HCT116 (cell line): ENCODE measurements at regions not wholly inside any gene's neighbourhood (a gene's known extent, or its start where the extent isn't known, plus 50 kb on each side); places are given as distances from the start of the nearest gene placed in this dataset.

Experiments
- ATAC-seq: fragments of 200-7000 bp; cut with Tn5 transposase; 2 replicates; pipeline ENCODE4 v1.9.1; 2020; ENCODE audit warnings: mild to moderate bottlenecking, moderate library complexity
- BruUV-seq: library from RNA; stranded (reverse); fragments of 400-500 nt; replicated peaks from 2 replicates; lab custom pipeline; 2021; lab: Mats Ljungman, UMichigan
- CTCF ChIA-PET: fragments of 300-600 bp; sonication (Branson Sonifier 250); formaldehyde crosslinking; loops from one replicate; lab custom pipeline; 2021; ENCODE audit warnings: antibody characterized with exemption; lab: Charles Lee
- POLR2A ChIA-PET: fragments of 300-600, 350-600 bp; sonication (Branson Sonifier 250); formaldehyde crosslinking; loops from one replicate; lab custom pipeline; 2021; ENCODE audit warnings: antibody characterized with exemption; lab: Charles Lee
- RAD21 ChIA-PET, 2 experiments: fragments of 300-600 bp; sonication (Branson Sonifier 250); formaldehyde crosslinking; loops; one replicate each; lab custom pipeline; 2023; ENCODE audit warnings: low total read pairs in 2 of 2; ENCODE audit not compliant: uncharacterized antibody in 2 of 2, unreplicated experiment in 2 of 2, low non-redundant PET in 1 of 2; lab: Charles Lee
- DNase-seq: peaks from one replicate; pipeline ENCODE4 v3.0.0-alpha.2; 2010; ENCODE audit warnings: low read depth, low spot score
- H2AFZ ChIP-seq: fragments of 200-600 bp; shearing (Covaris generic), sonication (generic); 2 replicates; pipeline ENCODE4 v1.6.1; 2017; ENCODE audit warnings: low read depth, mixed run types, mixed read lengths, antibody characterized with exemption, low read length; ENCODE audit not compliant: poor library complexity, severe bottlenecking
- H3K27ac ChIP-seq: 2 replicates; pipeline ENCODE4 v1.5.1; 2012; ENCODE audit warnings: low read depth, low read length
- H3K27me3 ChIP-seq: fragments of 200-600 bp; sonication (generic); 2 replicates; pipeline ENCODE4 v1.6.1; 2016; ENCODE audit warnings: mixed run types, low read length, mixed read lengths; ENCODE audit not compliant: insufficient read depth
- H3K36me3 ChIP-seq, 2 experiments: fragments of 200-500 bp in 1 of 2; fragments of 200-600 bp in 1 of 2; sonication (Bioruptor generic) in 1 of 2; sonication (generic) in 1 of 2; 2 replicates each; pipeline versions ENCODE4 v1.5.1 to v1.6.1; 2014 to 2016; ENCODE audit warnings: low read length in 2 of 2, inconsistent platforms in 1 of 2, mixed read lengths in 1 of 2, mixed run types in 1 of 2; ENCODE audit not compliant: insufficient read depth in 2 of 2, control insufficient read depth in 1 of 2
- H3K4me1 ChIP-seq, 2 experiments: fragments of 200-600 bp in 1 of 2; sonication (generic) in 1 of 2; 2 replicates each; pipeline versions ENCODE4 v1.5.1 to v1.6.1; 2012 to 2017; ENCODE audit warnings: low read length in 2 of 2, inconsistent platforms in 1 of 2, mild to moderate bottlenecking in 1 of 2, mixed read lengths in 1 of 2, mixed run types in 1 of 2, moderate library complexity in 1 of 2; ENCODE audit not compliant: insufficient read depth in 2 of 2, control insufficient read depth in 1 of 2
- H3K4me2 ChIP-seq: fragments of 200-600 bp; sonication (generic); 2 replicates; pipeline ENCODE4 v1.6.1; 2017; ENCODE audit warnings: mixed run types, low read length, mixed read lengths
- H3K4me3 ChIP-seq, 2 experiments: fragments of 200-600 bp in 1 of 2; sonication (generic) in 1 of 2; replicated peaks in 1 of 2; 2 replicates each; pipeline ENCODE4 v1.5.1; 2011 to 2016; ENCODE audit warnings: low read length in 2 of 2, control low read depth in 1 of 2, low read depth in 1 of 2, mild to moderate bottlenecking in 1 of 2, mixed read lengths in 1 of 2, mixed run types in 1 of 2
- H3K79me2 ChIP-seq: fragments of 200-600 bp; sonication (generic); 2 replicates; pipeline ENCODE4 v1.6.1; 2017; ENCODE audit warnings: mild to moderate bottlenecking, mixed run types, low read length, moderate library complexity, mixed read lengths; ENCODE audit not compliant: insufficient read depth
- H3K9ac ChIP-seq: fragments of 200-600 bp; sonication (generic); 2 replicates; pipeline ENCODE4 v1.6.1; 2016; ENCODE audit warnings: low read length, mixed read lengths
- H3K9me2 ChIP-seq: fragments of 200-600 bp; sonication (generic), shearing (Covaris generic); 2 replicates; pipeline ENCODE4 v1.6.1; 2017; ENCODE audit warnings: mixed run types, mild to moderate bottlenecking, moderate library complexity; ENCODE audit not compliant: insufficient read depth
- H3K9me3 ChIP-seq, 2 experiments: fragments of 200-500 bp in 1 of 2; fragments of 200-600 bp in 1 of 2; sonication (Bioruptor generic) in 1 of 2; sonication (generic) in 1 of 2; 2 replicates each; pipeline ENCODE4 v1.6.1; 2014 to 2017; ENCODE audit warnings: low read length in 2 of 2, mixed read lengths in 2 of 2, inconsistent platforms in 1 of 2, low read depth in 1 of 2, mild to moderate bottlenecking in 1 of 2, mixed run types in 1 of 2, moderate library complexity in 1 of 2; ENCODE audit not compliant: control insufficient read depth in 1 of 2, insufficient read depth in 1 of 2
- H4K20me1 ChIP-seq: fragments of 200-600 bp; sonication (generic), shearing (Covaris generic); 2 replicates; pipeline ENCODE4 v1.6.1; 2017; ENCODE audit warnings: mixed run types, mild to moderate bottlenecking, moderate library complexity; ENCODE audit not compliant: insufficient read depth
- EGR1 ChIP-seq: IDR thresholded peaks from 2 replicates; pipeline ENCODE4 v1.6.1; 2012; ENCODE audit warnings: low read depth
- ELF1 ChIP-seq: IDR thresholded peaks from 2 replicates; pipeline ENCODE4 v1.6.1; 2012; ENCODE audit warnings: low read depth, borderline replicate concordance
- EZH2phosphoT487 ChIP-seq: fragments of 200-600 bp; IDR thresholded peaks from 2 replicates; pipeline ENCODE4 v1.6.1; 2018; ENCODE audit warnings: antibody characterized with exemption, borderline replicate concordance
- JUND ChIP-seq: IDR thresholded peaks from 2 replicates; pipeline ENCODE4 v1.6.1; 2012
- POLR2A ChIP-seq: IDR thresholded peaks from 2 replicates; pipeline ENCODE4 v1.7.0; 2011; ENCODE audit warnings: borderline replicate concordance; ENCODE audit not compliant: insufficient read depth, insufficient read length; ENCODE audit errors: extremely low read depth
- SIN3A ChIP-seq: IDR thresholded peaks from 2 replicates; pipeline ENCODE4 v1.6.1; 2012; ENCODE audit warnings: low read depth
- TCF7L2 ChIP-seq: IDR thresholded peaks from 2 replicates; pipeline ENCODE4 v1.7.0; 2011; ENCODE audit warnings: borderline replicate concordance, inconsistent platforms; ENCODE audit not compliant: insufficient read depth, insufficient read length; ENCODE audit errors: extremely low read depth
- YY1 ChIP-seq: IDR thresholded peaks from 2 replicates; pipeline ENCODE4 v1.6.1; 2011; ENCODE audit warnings: low read length, low read depth, moderate library complexity, mild to moderate bottlenecking; ENCODE audit not compliant: insufficient replicate concordance; ENCODE audit errors: extremely low read depth
- ZFX ChIP-seq: fragments of 450-650 bp; IDR thresholded peaks from 2 replicates; pipeline ENCODE4 v1.6.1; 2017
- ZNF274 ChIP-seq: fragments of 200-500 bp; sonication (Bioruptor generic); IDR thresholded peaks from 2 replicates; pipeline ENCODE4 v1.6.1; 2014; ENCODE audit warnings: mild to moderate bottlenecking, low read depth, low read length, inconsistent platforms
- intact Hi-C: fragments of 100-400 bp; cut with micrococcal nuclease; formaldehyde crosslinking; loops from 2 replicates; pipeline ENCODE4 v1.10.0; 2022
- TF ChIP-seq, protein P1 (sequence below): IDR thresholded peaks from 2 replicates; pipeline ENCODE4 v1.6.1; 2012
- TF ChIP-seq, protein P2 (sequence below): IDR thresholded peaks from 2 replicates; pipeline ENCODE4 v1.6.1; 2012
- TF ChIP-seq, protein P3 (sequence below): IDR thresholded peaks from 2 replicates; pipeline ENCODE4 v1.6.1; 2011; ENCODE audit warnings: mild to moderate bottlenecking, low read length, moderate library complexity; ENCODE audit not compliant: insufficient replicate concordance; ENCODE audit errors: extremely low read depth

DNA sequence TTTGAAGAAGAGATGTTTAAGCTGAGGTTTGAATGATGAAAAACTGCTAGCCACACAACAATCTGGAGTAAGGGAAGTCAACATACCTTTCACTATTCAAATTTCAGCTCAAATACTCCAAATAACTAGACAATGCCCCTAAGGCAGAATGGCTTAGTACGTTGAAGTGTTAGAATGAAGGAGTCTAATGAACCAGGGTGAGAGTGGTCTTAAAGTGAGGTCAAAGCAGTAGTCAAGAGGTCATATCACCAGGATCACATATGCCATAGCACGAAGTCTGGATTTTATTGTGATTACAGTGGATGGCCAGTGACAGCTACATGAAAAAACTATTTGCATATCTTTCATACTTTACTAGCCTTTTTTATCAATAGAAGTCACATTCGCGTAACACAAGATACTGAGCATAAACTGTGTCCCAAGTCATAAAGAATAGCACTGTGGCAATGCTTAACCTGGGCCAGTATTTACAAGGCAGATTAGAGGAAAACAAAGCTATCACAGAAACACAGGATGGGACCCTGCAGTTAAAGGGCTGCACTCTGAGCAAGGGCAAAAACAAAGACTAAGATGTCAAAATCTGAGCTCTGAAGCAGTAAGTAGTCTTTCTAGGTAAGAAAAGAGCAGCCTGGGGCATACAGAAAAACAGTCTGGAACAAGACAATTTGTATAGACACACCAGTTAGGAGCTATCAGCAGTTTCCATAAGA lies 61.5 kb downstream of the HYCC1 start:
- Histone ChIP-seq H3K36me3 (no peaks in the 10 kb centered on the region), H3K4me1 (no peaks in the 10 kb centered on the region), H3K9me2 (no peaks in the 10 kb centered on the region), H3K79me2 (no peaks in the 10 kb centered on the region), H2AFZ (no peak overlapping the region), H4K20me1 (no peaks in the 10 kb centered on the region), H3K27me3 (no peaks in the 10 kb centered on the region), H3K9ac (no peak overlapping the region), H3K27ac (no peak overlapping the region), H3K4me2 (no peak overlapping the region), H3K9me3 (no peaks in the 10 kb centered on the region), H3K4me3 (no peak overlapping the region)
- ChIA-PET CTCF (no interaction called here), RAD21 (no interaction called here), POLR2A (no interaction called here)
- TF ChIP-seq POLR2A (no peak), TCF7L2 (no peak), EGR1 (no peak), SIN3A (no peak), JUND (no peak), EZH2phosphoT487 (no peak), ZNF274 (no peak), ELF1 (no peak), ZFX (no peak), YY1 (no peak)
- TF ChIP-seq, protein P1, sequence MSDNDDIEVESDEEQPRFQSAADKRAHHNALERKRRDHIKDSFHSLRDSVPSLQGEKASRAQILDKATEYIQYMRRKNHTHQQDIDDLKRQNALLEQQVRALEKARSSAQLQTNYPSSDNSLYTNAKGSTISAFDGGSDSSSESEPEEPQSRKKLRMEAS: no peak
- TF ChIP-seq, protein P2, sequence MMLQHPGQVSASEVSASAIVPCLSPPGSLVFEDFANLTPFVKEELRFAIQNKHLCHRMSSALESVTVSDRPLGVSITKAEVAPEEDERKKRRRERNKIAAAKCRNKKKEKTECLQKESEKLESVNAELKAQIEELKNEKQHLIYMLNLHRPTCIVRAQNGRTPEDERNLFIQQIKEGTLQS: no peak
- TF ChIP-seq, protein P3, sequence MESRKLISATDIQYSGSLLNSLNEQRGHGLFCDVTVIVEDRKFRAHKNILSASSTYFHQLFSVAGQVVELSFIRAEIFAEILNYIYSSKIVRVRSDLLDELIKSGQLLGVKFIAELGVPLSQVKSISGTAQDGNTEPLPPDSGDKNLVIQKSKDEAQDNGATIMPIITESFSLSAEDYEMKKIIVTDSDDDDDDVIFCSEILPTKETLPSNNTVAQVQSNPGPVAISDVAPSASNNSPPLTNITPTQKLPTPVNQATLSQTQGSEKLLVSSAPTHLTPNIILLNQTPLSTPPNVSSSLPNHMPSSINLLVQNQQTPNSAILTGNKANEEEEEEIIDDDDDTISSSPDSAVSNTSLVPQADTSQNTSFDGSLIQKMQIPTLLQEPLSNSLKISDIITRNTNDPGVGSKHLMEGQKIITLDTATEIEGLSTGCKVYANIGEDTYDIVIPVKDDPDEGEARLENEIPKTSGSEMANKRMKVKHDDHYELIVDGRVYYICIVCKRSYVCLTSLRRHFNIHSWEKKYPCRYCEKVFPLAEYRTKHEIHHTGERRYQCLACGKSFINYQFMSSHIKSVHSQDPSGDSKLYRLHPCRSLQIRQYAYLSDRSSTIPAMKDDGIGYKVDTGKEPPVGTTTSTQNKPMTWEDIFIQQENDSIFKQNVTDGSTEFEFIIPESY: no peak
- DNase-seq: no peak
- ATAC-seq: no peak
- BruUV-seq: no TSS peak
- intact Hi-C loops: no loop called here
